GM06990 (cell line): ENCODE measurements at regions not wholly inside any gene's neighbourhood (a gene's known extent, or its start where the extent isn't known, plus 50 kb on each side); places are given as distances from the start of the nearest gene placed in this dataset.

Experiments
- DNase-seq: peaks from one replicate; pipeline ENCODE4 v3.0.0-alpha.2; 2011; ENCODE audit not compliant: insufficient read length; ENCODE audit errors: extremely low read depth
- H3K27me3 ChIP-seq: replicated peaks from 2 replicates; pipeline ENCODE4 v1.6.0; 2011; ENCODE audit warnings: low read length; ENCODE audit not compliant: control insufficient read depth, insufficient read depth
- H3K36me3 ChIP-seq: 2 replicates; pipeline ENCODE4 v1.5.1; 2011; ENCODE audit warnings: low read length; ENCODE audit not compliant: control insufficient read depth, insufficient read depth
- H3K4me3 ChIP-seq: replicated peaks from 2 replicates; pipeline ENCODE4 v1.5.1; 2011; ENCODE audit warnings: low read depth, mild to moderate bottlenecking, control low read depth, low read length
- TF ChIP-seq, protein P1 (sequence below): IDR thresholded peaks from 2 replicates; pipeline ENCODE4 v1.5.1; 2011; ENCODE audit warnings: low read length, control low read depth, mild to moderate bottlenecking, inconsistent platforms; ENCODE audit not compliant: insufficient read depth, poor library complexity, severe bottlenecking

DNA sequence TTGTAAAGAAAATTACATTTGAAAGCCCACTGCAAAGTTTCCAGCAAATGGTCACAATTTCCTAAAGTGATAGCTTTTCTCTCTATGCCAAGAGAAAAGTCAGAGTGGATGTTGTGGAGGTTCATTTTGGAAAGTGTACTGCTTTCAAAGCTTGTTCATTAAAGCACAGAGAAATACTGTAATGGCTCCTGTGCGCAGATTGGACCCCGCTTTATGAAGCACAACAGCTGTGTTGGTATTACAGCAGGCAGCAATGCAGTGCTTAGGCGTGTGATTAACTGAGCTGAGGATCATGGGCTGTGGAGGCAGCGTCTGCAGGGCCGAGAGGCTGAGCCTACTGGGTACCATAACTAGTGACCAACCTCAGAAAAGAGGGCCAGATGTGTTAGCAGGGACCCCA lies 478.4 kb upstream of the CFAP20DC start:
- no peaks in the 10 kb centered on the region for H3K36me3 ChIP-seq
- no peaks in the 10 kb centered on the region for H3K27me3 ChIP-seq
- H3K4me3 ChIP-seq = no peak overlapping the region
- DNase-seq = no peak
- TF ChIP-seq, protein P1, sequence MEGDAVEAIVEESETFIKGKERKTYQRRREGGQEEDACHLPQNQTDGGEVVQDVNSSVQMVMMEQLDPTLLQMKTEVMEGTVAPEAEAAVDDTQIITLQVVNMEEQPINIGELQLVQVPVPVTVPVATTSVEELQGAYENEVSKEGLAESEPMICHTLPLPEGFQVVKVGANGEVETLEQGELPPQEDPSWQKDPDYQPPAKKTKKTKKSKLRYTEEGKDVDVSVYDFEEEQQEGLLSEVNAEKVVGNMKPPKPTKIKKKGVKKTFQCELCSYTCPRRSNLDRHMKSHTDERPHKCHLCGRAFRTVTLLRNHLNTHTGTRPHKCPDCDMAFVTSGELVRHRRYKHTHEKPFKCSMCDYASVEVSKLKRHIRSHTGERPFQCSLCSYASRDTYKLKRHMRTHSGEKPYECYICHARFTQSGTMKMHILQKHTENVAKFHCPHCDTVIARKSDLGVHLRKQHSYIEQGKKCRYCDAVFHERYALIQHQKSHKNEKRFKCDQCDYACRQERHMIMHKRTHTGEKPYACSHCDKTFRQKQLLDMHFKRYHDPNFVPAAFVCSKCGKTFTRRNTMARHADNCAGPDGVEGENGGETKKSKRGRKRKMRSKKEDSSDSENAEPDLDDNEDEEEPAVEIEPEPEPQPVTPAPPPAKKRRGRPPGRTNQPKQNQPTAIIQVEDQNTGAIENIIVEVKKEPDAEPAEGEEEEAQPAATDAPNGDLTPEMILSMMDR = no peak

DNA sequence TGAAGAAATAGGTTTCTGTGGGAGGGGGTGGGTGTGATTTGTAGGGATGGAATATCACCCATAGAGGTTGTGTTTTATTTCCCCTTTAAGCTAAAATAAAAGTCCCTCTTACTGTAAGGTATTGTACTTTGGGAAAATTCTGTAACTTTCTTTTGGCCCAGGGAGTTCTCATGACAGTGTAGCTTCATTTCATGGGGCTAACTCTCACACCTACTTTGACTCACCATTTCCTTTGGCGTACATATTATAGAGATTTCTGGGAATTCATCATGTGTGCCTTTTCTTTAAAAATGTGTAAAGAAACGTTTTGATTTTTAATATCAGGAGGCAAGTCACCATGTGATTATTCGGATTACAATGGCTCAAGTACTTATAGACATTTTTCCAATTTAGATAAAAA lies 477.7 kb upstream of the CFAP20DC start:
- no peak overlapping the region for H3K4me3 ChIP-seq
- TF ChIP-seq, protein P1 = no peak
- DNase-seq = no peak
- no peaks in the 10 kb centered on the region for H3K36me3 ChIP-seq
- no peaks in the 10 kb centered on the region for H3K27me3 ChIP-seq

DNA sequence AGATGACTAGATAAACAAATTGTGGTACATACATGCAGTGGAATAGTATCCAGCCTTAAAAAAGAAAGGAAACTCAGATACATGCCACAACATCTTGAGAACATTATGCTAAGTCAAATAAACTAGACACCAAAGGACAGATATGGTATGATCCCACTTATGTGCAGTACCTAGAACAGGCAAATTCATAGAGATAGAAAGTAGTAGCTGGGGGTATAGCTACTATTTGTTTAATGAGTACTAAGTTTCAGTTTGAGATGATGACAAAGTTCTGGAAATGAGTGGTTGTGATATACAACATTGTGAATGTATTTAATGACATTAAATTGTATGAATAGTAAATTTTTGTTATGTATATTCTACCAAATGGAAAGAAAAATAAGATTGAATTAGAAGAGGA lies 477.2 kb upstream of the CFAP20DC start:
- TF ChIP-seq, protein P1 = no peak
- DNase-seq = no peak
- Histone ChIP-seq H3K4me3 (no peak overlapping the region), H3K27me3 (no peaks in the 10 kb centered on the region), H3K36me3 (no peaks in the 10 kb centered on the region)

DNA sequence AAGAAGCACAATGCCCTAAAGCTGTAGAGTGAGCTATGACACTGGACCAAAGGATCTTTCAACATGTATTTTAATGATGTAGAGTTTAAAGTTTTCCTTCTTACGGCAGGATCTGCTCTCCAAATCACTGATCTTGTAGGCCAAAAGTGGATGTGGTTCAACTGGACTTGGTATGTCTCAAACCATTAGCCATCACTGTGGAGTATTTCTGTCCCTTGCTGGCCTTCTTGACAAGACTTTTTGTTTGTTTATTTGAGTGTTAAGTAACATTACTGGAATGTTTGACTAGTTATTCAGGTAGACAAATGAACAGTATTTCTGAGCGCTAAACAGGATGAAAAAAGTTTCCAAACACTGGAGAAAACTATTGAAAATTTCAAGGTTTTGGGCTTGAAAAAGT lies 472.7 kb upstream of the CFAP20DC start:
- no peaks in the 10 kb centered on the region for H3K27me3 ChIP-seq
- TF ChIP-seq, protein P1 = no peak
- H3K4me3 ChIP-seq = no peak overlapping the region
- no peak for DNase-seq
- H3K36me3 ChIP-seq = no peaks in the 10 kb centered on the region

DNA sequence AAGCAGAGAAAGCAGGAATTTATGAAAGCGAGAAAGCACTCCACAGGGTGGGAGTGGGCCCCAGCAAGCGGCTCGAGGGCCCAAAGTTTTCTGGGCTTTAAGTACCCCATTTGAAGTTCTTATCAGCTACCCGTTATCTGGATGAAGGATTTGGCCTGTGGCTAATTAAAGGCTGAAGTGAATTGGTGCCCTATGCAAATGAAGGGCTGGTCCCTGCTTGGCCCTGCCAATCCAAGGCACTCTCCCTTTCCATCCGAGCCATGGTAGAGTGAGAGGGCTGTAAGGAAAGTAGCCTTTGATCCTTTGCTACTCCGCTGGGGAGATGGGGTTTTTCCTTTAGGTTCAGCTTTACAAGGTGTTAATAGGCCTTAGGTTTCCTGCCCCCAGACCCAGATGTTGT lies 469.3 kb upstream of the CFAP20DC start:
- Histone ChIP-seq H3K36me3 (no peaks in the 10 kb centered on the region), H3K4me3 (no peak overlapping the region), H3K27me3 (no peaks in the 10 kb centered on the region)
- TF ChIP-seq, protein P1 = no peak
- DNase-seq = no peak
